Endodermal cell (in vitro differentiated cells): ENCODE measurements at regions not wholly inside any gene's neighbourhood (a gene's known extent, or its start where the extent isn't known, plus 50 kb on each side); places are given as distances from the start of the nearest gene placed in this dataset.
"Not testable (repeated sequence)": the region's sequence is repeated elsewhere in the genome, so short reads cannot be mapped to it uniquely, and the experiment has no call there.

Source experiments
- DNase-seq: peaks from one replicate; pipeline ENCODE4 v3.0.0-alpha.2; 2017
- H3K27ac ChIP-seq: 2 replicates; pipeline ENCODE4 v1.5.1; 2013; ENCODE audit warnings: mild to moderate bottlenecking, low read depth, low read length, moderate library complexity
- H3K27me3 ChIP-seq: 2 replicates; pipeline ENCODE4 v1.6.1; 2013; ENCODE audit warnings: mild to moderate bottlenecking, low read length, moderate library complexity; ENCODE audit not compliant: insufficient read depth, control insufficient read depth, poor library complexity, severe bottlenecking
- H3K36me3 ChIP-seq: 2 replicates; pipeline ENCODE4 v1.7.0; 2013; ENCODE audit warnings: mild to moderate bottlenecking, low read length, moderate library complexity; ENCODE audit not compliant: control insufficient read depth, insufficient read depth
- H3K4me1 ChIP-seq: one replicate; pipeline ENCODE4 v1.7.0; 2013; ENCODE audit warnings: low read length; ENCODE audit not compliant: control insufficient read depth, insufficient read depth
- H3K4me3 ChIP-seq: 2 replicates; pipeline ENCODE4 v1.5.1; 2013; ENCODE audit warnings: mild to moderate bottlenecking, low read length, moderate library complexity
- H3K9ac ChIP-seq: 2 replicates; pipeline ENCODE4 v1.6.1; 2013; ENCODE audit warnings: mild to moderate bottlenecking, low read length, moderate library complexity; ENCODE audit not compliant: poor library complexity, severe bottlenecking; ENCODE audit errors: extremely low read depth
- H3K9me3 ChIP-seq: 2 replicates; pipeline ENCODE4 v1.6.1; 2013; ENCODE audit warnings: mild to moderate bottlenecking, low read length, moderate library complexity; ENCODE audit not compliant: control insufficient read depth
- H3K27ac Mint-ChIP-seq: 2 replicates; pipeline ENCODE4 v1.8.0; 2020; ENCODE audit warnings: mixed read lengths
- H3K27me3 Mint-ChIP-seq: 2 replicates; pipeline ENCODE4 v1.8.0; 2021; ENCODE audit warnings: mild to moderate bottlenecking, mixed read lengths; ENCODE audit not compliant: insufficient read depth
- H3K36me3 Mint-ChIP-seq: 2 replicates; pipeline ENCODE4 v1.8.0; 2020; ENCODE audit warnings: low read depth, mixed read lengths
- H3K4me1 Mint-ChIP-seq: 2 replicates; pipeline ENCODE4 v1.8.0; 2020; ENCODE audit warnings: mixed read lengths
- H3K4me3 Mint-ChIP-seq: 2 replicates; pipeline ENCODE4 v1.8.0; 2020; ENCODE audit warnings: mild to moderate bottlenecking, moderate library complexity, mixed read lengths
- H3K9me3 Mint-ChIP-seq: 2 replicates; pipeline ENCODE4 v1.8.0; 2020; ENCODE audit warnings: mild to moderate bottlenecking, mixed read lengths
- WGBS, 2 experiments: methylation state at CpG; one replicate each; pipeline versions ENCODE4 v1.1.5 to v1.1.7; 2013; ENCODE audit warnings: missing lambda C conversion rate in 2 of 2, mixed read lengths in 1 of 2; ENCODE audit not compliant: insufficient coverage in 1 of 2, insufficient read length in 1 of 2; 5-methylcytosine and 5-hydroxymethylcytosine counted together
- TF ChIP-seq, protein P1 (sequence below): fragments of 200-600 bp; sonication (generic); conservative IDR thresholded peaks from 2 replicates; pipeline ENCODE4 v1.5.0; 2021; ENCODE audit warnings: antibody characterized with exemption, mild to moderate bottlenecking

DNA sequence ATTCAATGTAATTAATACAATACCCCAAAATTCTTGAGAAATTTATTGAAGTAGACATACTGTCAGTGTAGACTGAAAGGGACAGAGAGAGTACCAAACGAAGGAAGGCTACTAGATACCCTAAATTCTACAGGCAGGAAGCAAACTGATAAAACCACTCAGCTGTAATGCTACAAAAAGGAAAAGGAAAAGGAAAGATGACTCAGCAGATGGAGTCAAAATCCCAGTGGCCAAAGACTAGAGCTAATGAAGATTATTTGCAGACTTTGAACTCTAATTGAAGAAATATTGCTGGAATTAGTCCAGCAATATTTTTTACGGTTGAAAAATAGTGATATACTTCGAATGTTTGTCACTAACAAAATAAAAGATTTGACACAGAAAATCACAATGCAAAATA lies 671.9 kb downstream of the BRINP3 start:
- peaks cover 5% of the 10 kb centered on the region for H3K4me1 Mint-ChIP-seq
- no peaks in the 10 kb centered on the region for H3K9me3 Mint-ChIP-seq
- Histone ChIP-seq H3K9ac (no peak overlapping the region), H3K36me3 (no peaks in the 10 kb centered on the region), H3K4me1 (peaks cover 3% of the 10 kb centered on the region), H3K27me3 (no peaks in the 10 kb centered on the region), H3K4me3 (no peak overlapping the region), H3K9me3 (no peaks in the 10 kb centered on the region), H3K27ac (no peak overlapping the region)
- no peak overlapping the region for H3K27ac Mint-ChIP-seq
- no peak for DNase-seq
- H3K27me3 Mint-ChIP-seq, result no peaks in the 10 kb centered on the region
- TF ChIP-seq, protein P1, sequence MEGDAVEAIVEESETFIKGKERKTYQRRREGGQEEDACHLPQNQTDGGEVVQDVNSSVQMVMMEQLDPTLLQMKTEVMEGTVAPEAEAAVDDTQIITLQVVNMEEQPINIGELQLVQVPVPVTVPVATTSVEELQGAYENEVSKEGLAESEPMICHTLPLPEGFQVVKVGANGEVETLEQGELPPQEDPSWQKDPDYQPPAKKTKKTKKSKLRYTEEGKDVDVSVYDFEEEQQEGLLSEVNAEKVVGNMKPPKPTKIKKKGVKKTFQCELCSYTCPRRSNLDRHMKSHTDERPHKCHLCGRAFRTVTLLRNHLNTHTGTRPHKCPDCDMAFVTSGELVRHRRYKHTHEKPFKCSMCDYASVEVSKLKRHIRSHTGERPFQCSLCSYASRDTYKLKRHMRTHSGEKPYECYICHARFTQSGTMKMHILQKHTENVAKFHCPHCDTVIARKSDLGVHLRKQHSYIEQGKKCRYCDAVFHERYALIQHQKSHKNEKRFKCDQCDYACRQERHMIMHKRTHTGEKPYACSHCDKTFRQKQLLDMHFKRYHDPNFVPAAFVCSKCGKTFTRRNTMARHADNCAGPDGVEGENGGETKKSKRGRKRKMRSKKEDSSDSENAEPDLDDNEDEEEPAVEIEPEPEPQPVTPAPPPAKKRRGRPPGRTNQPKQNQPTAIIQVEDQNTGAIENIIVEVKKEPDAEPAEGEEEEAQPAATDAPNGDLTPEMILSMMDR, result no peak
- H3K4me3 Mint-ChIP-seq, result no peak overlapping the region
- WGBS, 2 experiments, result 78% methylated on average over 3 of the region's 3 CpGs; no CpG with 5 or more reads in 1 of the 2 experiments
- H3K36me3 Mint-ChIP-seq, result no peaks in the 10 kb centered on the region

DNA sequence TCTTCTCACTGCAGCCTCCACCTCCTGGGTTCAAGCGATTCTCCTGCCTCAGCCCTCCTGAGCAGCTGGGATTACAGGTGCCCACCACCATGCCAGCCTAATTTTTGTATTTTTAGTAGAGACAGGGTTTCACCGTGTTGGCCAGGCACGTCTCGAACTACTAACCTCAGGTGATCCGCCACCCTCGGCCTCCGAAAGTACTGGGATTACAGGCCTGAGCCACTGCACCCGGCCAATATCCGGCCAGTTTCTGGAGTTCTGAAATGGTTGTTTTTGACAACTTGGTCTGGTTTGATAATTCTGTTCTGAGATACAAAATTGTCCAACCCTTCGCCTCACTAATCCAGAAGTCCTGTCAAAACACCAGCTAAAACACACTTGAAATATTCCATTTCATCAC lies 667.0 kb downstream of the BRINP3 start:
- H3K9ac ChIP-seq, H3K9me3 Mint-ChIP-seq, H3K27me3 Mint-ChIP-seq, H3K9me3 ChIP-seq, H3K4me1 Mint-ChIP-seq, H3K27ac Mint-ChIP-seq, H3K27me3 ChIP-seq, H3K36me3 ChIP-seq, H3K4me1 ChIP-seq, H3K27ac ChIP-seq, H3K36me3 Mint-ChIP-seq, DNase-seq, H3K4me3 Mint-ChIP-seq, H3K4me3 ChIP-seq: not testable (repeated sequence)
- WGBS, 2 experiments, result 80 to 83% methylated on average over 9 to 10 of the region's 10 CpGs

DNA sequence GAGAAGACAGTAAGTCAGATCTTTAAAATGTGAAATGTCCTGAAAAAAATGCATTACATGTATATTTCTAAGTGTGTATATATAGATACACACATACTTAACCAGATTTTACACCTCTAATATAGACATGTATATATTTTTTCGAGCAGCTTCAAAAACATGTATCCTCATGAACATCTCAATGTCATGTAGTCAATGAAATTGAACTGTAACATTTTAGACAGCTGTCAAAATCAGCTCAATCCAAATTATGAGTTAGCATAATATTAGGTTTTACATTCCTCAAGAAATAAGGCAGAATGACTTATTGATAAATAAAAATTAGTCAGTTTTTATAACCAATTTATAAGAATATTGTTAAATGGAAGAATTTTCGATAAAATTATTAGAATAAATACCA lies 665.7 kb downstream of the BRINP3 start:
- no peak for DNase-seq
- no peaks in the 10 kb centered on the region for H3K27me3 Mint-ChIP-seq
- H3K27me3 ChIP-seq, result no peaks in the 10 kb centered on the region
- H3K4me3 ChIP-seq, result no peak overlapping the region
- H3K36me3 Mint-ChIP-seq, result no peaks in the 10 kb centered on the region
- H3K27ac Mint-ChIP-seq, result no peak overlapping the region
- 60% methylated on average over 1 of the region's 2 CpGs; no CpG with 5 or more reads in 1 of the 2 experiments for WGBS, 2 experiments
- no peak overlapping the region for H3K4me3 Mint-ChIP-seq
- no peaks in the 10 kb centered on the region for H3K4me1 Mint-ChIP-seq
- no peak overlapping the region for H3K9ac ChIP-seq
- H3K9me3 Mint-ChIP-seq, result no peaks in the 10 kb centered on the region
- no peaks in the 10 kb centered on the region for H3K9me3 ChIP-seq
- no peaks in the 10 kb centered on the region for H3K36me3 ChIP-seq
- H3K27ac ChIP-seq, result no peak overlapping the region
- no peaks in the 10 kb centered on the region for H3K4me1 ChIP-seq
- TF ChIP-seq, protein P1, result no peak

DNA sequence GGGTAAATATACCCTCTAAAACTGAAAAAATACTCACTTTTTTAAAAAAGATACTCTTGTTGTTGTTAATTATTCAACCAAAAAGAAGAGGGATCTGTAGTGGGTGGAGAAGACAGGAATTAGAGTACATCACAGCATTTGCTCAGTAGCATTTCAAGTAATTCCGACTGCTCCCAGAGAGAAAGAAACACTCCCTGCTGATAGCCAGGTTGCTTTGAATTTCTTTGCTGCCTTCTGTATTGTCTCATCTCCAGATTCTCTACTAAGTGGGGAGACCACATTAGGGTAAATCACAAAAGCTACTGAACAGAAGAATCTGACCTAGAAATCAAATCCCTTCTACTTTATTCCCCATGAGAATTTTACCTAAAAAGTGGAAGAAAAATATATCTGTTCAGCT lies 661.1 kb downstream of the BRINP3 start:
- Histone ChIP-seq H3K9ac (no peak overlapping the region), H3K4me1 (no peaks in the 10 kb centered on the region), H3K9me3 (no peaks in the 10 kb centered on the region), H3K27me3 (no peaks in the 10 kb centered on the region), H3K4me3 (no peak overlapping the region), H3K36me3 (no peaks in the 10 kb centered on the region), H3K27ac (no peak overlapping the region)
- Mint-ChIP-seq H3K4me3 (no peak overlapping the region), H3K4me1 (peaks cover 10% of the 10 kb centered on the region), H3K27me3 (no peaks in the 10 kb centered on the region), H3K27ac (no peak overlapping the region), H3K36me3 (no peaks in the 10 kb centered on the region), H3K9me3 (no peaks in the 10 kb centered on the region)
- TF ChIP-seq, protein P1, result no peak
- WGBS, 2 experiments, result 37% methylated on average over 1 of the region's 1 CpG; no CpG with 5 or more reads in 1 of the 2 experiments
- no peak for DNase-seq
